ENCODE measurements at regions not wholly inside any gene's neighbourhood (a gene's known extent, or its start where the extent isn't known, plus 50 kb on each side); places are given as distances from the start of the nearest gene placed in this dataset.

GRCh38 chr2:150417278-150417677 lies 70.2 kb downstream of the RND3 start:
- Mint-ChIP-seq H3K4me1 (no peaks in the 10 kb centered on the region), H3K27ac (no peak overlapping the region), H3K9me3 (no peaks in the 10 kb centered on the region), H3K27me3 (no peaks in the 10 kb centered on the region), H3K36me3 (ENCODE audit: low read depth) (no peaks in the 10 kb centered on the region), H3K4me3 (no peak overlapping the region)
- ChIA-PET POLR2A (no interaction called here), CTCF (interaction anchor here (0.7 kb wide), 1 partner anchor 14 kb away, joined by 3 read pairs; no protein-coding TSS in a partner anchor)
- DNase-seq = no peak

DNA sequence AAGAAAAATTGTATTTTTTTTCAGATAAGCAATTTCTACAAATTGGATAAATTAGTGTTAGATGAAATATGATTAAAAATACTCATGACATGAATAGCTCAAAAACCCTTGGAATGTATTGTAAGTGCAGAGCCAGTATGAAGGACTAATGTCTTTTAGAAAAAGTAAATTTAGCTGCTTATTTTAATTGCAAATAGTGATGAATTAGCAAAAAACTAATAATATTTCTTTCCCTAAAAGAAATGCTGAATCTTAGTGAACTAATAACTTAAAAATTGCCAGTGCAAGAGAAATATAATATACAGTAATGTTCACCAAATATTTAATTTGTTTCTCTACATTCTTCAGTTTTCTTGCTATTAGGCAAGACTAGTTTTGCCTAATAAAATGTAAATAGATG lies 72.4 kb downstream of the RND3 start:
- CTCF ChIA-PET = no interaction called here
- DNase-seq = no peak
- no peaks in the 10 kb centered on the region for H3K9me3 Mint-ChIP-seq
- no peak overlapping the region for H3K27ac Mint-ChIP-seq
- H3K4me1 Mint-ChIP-seq = no peaks in the 10 kb centered on the region
- no peak overlapping the region for H3K4me3 Mint-ChIP-seq
- no peaks in the 10 kb centered on the region for H3K36me3 Mint-ChIP-seq (ENCODE audit: low read depth)
- H3K27me3 Mint-ChIP-seq = no peaks in the 10 kb centered on the region
- POLR2A ChIA-PET = no interaction called here

- no peaks in the 10 kb centered on the region for H3K4me1 Mint-ChIP-seq
- H3K9me3 Mint-ChIP-seq = no peaks in the 10 kb centered on the region
Observed at GRCh38 chr2:150413910-150414309, 73.6 kb downstream of the RND3 start.

GRCh38 chr2:150413366-150413765 lies 74.1 kb downstream of the RND3 start:
- Mint-ChIP-seq H3K9me3 (no peaks in the 10 kb centered on the region), H3K36me3 (ENCODE audit: low read depth) (no peaks in the 10 kb centered on the region), H3K4me3 (no peak overlapping the region), H3K4me1 (no peaks in the 10 kb centered on the region), H3K27me3 (no peaks in the 10 kb centered on the region), H3K27ac (no peak overlapping the region)
- no peak for DNase-seq
- ChIA-PET POLR2A (no interaction called here), CTCF (interaction anchor here (1.0 kb wide), 1 partner anchor 8 kb away, joined by 3 read pairs; no protein-coding TSS in a partner anchor)

More at GRCh38 chr2:150413910-150414309, 73.6 kb downstream of the RND3 start:
- ChIA-PET POLR2A (no interaction called here), CTCF (interaction anchor here (1.0 kb wide), 1 partner anchor 9 kb away, joined by 3 read pairs; no protein-coding TSS in a partner anchor)
- DNase-seq = no peak
- Mint-ChIP-seq H3K27me3 (no peaks in the 10 kb centered on the region), H3K36me3 (ENCODE audit: low read depth) (no peaks in the 10 kb centered on the region), H3K27ac (no peak overlapping the region), H3K4me3 (no peak overlapping the region)

- ChIA-PET POLR2A (no interaction called here), CTCF (no interaction called here)
- Mint-ChIP-seq H3K27me3 (no peaks in the 10 kb centered on the region), H3K36me3 (ENCODE audit: low read depth) (no peaks in the 10 kb centered on the region), H3K9me3 (peaks cover 3% of the 10 kb centered on the region), H3K27ac (no peak overlapping the region), H3K4me3 (no peak overlapping the region), H3K4me1 (no peaks in the 10 kb centered on the region)
- DNase-seq = no peak
Observed at GRCh38 chr2:150410809-150411208, 76.7 kb downstream of the RND3 start.

- ChIA-PET CTCF (no interaction called here), POLR2A (no interaction called here)
- Mint-ChIP-seq H3K36me3 (ENCODE audit: low read depth) (no peaks in the 10 kb centered on the region), H3K27ac (no peak overlapping the region), H3K9me3 (peaks cover 3% of the 10 kb centered on the region), H3K4me3 (no peak overlapping the region), H3K4me1 (no peaks in the 10 kb centered on the region), H3K27me3 (no peaks in the 10 kb centered on the region)
- DNase-seq = no peak
Observed at GRCh38 chr2:150409196-150409595, 78.3 kb downstream of the RND3 start.

GRCh38 chr2:150404147-150404546 lies 83.3 kb downstream of the RND3 start:
- H3K4me1 Mint-ChIP-seq = no peaks in the 10 kb centered on the region
- DNase-seq = no peak
- no peak overlapping the region for H3K27ac Mint-ChIP-seq
- no peak overlapping the region for H3K4me3 Mint-ChIP-seq
- no peaks in the 10 kb centered on the region for H3K27me3 Mint-ChIP-seq
- ChIA-PET POLR2A (no interaction called here), CTCF (no interaction called here)
- peaks cover 3% of the 10 kb centered on the region for H3K9me3 Mint-ChIP-seq
- no peaks in the 10 kb centered on the region for H3K36me3 Mint-ChIP-seq (ENCODE audit: low read depth)

DNA sequence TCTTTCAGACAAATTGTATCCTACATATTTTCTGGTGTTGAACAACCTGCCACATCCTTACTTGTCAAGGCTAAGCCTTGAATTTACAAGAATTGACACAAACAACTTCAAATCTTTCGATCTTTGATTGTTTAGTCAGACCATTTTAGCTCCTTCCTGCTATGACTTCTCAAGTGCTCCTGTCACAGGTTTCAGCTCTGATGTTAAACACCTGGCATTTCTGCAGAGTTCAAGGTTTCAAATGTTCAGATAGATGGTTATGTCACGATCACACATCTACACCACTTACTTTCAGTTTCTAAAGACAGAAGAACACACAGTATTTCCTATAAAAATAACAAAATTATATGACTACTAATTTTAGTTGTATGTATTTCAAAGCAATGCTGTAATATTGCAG lies 84.0 kb downstream of the RND3 start:
- H3K9me3 Mint-ChIP-seq = peaks cover 3% of the 10 kb centered on the region
- POLR2A ChIA-PET = no interaction called here
- no peaks in the 10 kb centered on the region for H3K36me3 Mint-ChIP-seq (ENCODE audit: low read depth)
- H3K4me1 Mint-ChIP-seq = no peaks in the 10 kb centered on the region
- no peak overlapping the region for H3K27ac Mint-ChIP-seq
- H3K4me3 Mint-ChIP-seq = no peak overlapping the region
- H3K27me3 Mint-ChIP-seq = no peaks in the 10 kb centered on the region
- CTCF ChIA-PET = interaction anchor here (0.6 kb wide), 1 partner anchor 14 kb away, joined by 3 read pairs; no protein-coding TSS in a partner anchor
- no peak for DNase-seq

DNA sequence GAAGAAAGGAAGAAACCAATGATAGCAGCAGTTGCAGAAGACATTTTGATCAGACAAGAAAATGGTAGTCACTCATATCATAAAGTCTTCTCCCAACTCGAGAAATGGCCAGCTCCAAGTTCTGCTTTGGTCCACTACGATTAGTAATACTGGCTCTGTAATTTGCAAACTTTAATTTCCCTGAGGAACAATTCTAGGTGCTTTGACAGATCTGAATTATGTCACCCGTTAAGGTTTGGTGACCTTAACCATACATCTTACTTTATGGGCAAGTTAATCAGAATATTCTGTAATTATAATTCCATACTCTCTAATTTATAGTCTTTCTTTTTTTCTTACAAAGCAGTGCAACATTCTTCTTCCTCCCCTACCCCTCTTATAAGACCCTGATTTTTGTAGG lies 84.5 kb downstream of the RND3 start:
- no peaks in the 10 kb centered on the region for H3K4me1 Mint-ChIP-seq
- no peaks in the 10 kb centered on the region for H3K36me3 Mint-ChIP-seq (ENCODE audit: low read depth)
- peaks cover 3% of the 10 kb centered on the region for H3K9me3 Mint-ChIP-seq
- no peak overlapping the region for H3K27ac Mint-ChIP-seq
- no peak overlapping the region for H3K4me3 Mint-ChIP-seq
- ChIA-PET CTCF (interaction anchor here (0.6 kb wide), 1 partner anchor 14 kb away, joined by 3 read pairs; no protein-coding TSS in a partner anchor), POLR2A (no interaction called here)
- H3K27me3 Mint-ChIP-seq = no peaks in the 10 kb centered on the region
- DNase-seq = no peak

DNA sequence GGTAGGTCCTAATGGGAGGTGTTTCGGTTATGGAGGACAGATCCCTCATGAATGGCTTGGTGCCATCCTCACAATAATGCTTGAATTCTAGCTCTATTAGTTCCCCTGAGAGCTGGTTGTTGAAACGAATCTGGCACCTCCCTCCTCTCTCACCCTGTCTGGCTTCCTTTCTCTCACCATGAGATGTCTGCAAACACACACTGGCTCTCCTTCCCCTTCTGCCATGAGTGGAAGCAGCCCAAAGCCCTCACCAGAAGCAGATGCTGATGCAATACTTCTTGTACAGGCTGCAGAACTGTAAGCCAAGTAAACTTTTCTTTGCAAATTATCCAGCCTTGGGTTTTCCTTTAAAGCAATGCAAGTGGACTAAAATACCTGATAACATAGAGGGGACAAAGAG lies 86.6 kb downstream of the RND3 start:
- ChIA-PET CTCF (no interaction called here), POLR2A (no interaction called here)
- no peak for DNase-seq
- no peaks in the 10 kb centered on the region for H3K36me3 Mint-ChIP-seq (ENCODE audit: low read depth)
- H3K9me3 Mint-ChIP-seq = no peaks in the 10 kb centered on the region
- no peak overlapping the region for H3K27ac Mint-ChIP-seq
- H3K4me1 Mint-ChIP-seq = no peaks in the 10 kb centered on the region
- no peak overlapping the region for H3K4me3 Mint-ChIP-seq
- H3K27me3 Mint-ChIP-seq = no peaks in the 10 kb centered on the region

- H3K27me3 Mint-ChIP-seq = no peaks in the 10 kb centered on the region
- CTCF ChIA-PET = no interaction called here
- no peak for DNase-seq
- no peak overlapping the region for H3K4me3 Mint-ChIP-seq
- H3K9me3 Mint-ChIP-seq = no peaks in the 10 kb centered on the region
- POLR2A ChIA-PET = no interaction called here
- H3K4me1 Mint-ChIP-seq = no peaks in the 10 kb centered on the region
- no peaks in the 10 kb centered on the region for H3K36me3 Mint-ChIP-seq (ENCODE audit: low read depth)
- no peak overlapping the region for H3K27ac Mint-ChIP-seq
Observed at GRCh38 chr2:150392614-150393013, 94.9 kb downstream of the RND3 start.

DNA sequence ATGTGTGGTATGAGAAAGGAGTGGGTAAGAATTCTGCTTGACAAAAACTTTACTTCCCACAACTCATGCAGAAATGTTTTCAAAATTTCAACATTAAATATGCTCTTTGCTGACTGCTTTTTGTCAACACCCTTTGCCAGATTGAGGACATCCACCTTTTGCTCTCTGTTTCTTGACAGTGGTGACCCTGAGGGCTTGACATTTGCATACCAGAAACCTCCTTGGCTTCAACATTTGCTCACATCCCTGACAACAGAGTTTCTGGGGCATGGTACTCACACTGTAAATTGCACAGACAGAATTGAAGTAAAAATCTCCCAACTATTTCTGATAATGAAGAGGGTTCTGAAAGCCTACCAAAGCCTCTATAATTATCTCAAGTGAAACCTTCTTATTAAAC lies 95.7 kb downstream of the RND3 start:
- Mint-ChIP-seq H3K36me3 (ENCODE audit: low read depth) (no peaks in the 10 kb centered on the region), H3K4me3 (no peak overlapping the region), H3K9me3 (no peaks in the 10 kb centered on the region), H3K27me3 (no peaks in the 10 kb centered on the region), H3K27ac (no peak overlapping the region), H3K4me1 (no peaks in the 10 kb centered on the region)
- ChIA-PET CTCF (no interaction called here), POLR2A (no interaction called here)
- no peak for DNase-seq

GRCh38 chr2:150389447-150389846 lies 98.0 kb downstream of the RND3 start:
- DNase-seq = no peak
- Mint-ChIP-seq H3K27me3 (no peaks in the 10 kb centered on the region), H3K27ac (no peak overlapping the region), H3K4me1 (no peaks in the 10 kb centered on the region), H3K9me3 (no peaks in the 10 kb centered on the region), H3K4me3 (no peak overlapping the region), H3K36me3 (ENCODE audit: low read depth) (no peaks in the 10 kb centered on the region)
- ChIA-PET POLR2A (no interaction called here), CTCF (no interaction called here)

- Mint-ChIP-seq H3K27ac (no peak overlapping the region), H3K4me3 (no peak overlapping the region), H3K9me3 (no peaks in the 10 kb centered on the region), H3K4me1 (no peaks in the 10 kb centered on the region), H3K27me3 (no peaks in the 10 kb centered on the region), H3K36me3 (ENCODE audit: low read depth) (no peaks in the 10 kb centered on the region)
- no peak for DNase-seq
- ChIA-PET POLR2A (no interaction called here), CTCF (no interaction called here)
Observed at GRCh38 chr2:150388289-150388625, 99.2 kb downstream of the RND3 start.
